OCI-LY1 (cell line): ENCODE measurements at regions not wholly inside any gene's neighbourhood (a gene's known extent, or its start where the extent isn't known, plus 50 kb on each side); places are given as distances from the start of the nearest gene placed in this dataset.

Experiments
- CTCF ChIP-seq: fragments of 200-600 bp; sonication (generic), shearing (Covaris generic); IDR thresholded peaks from 2 replicates; pipeline ENCODE4 v1.5.1; 2017; ENCODE audit warnings: mild to moderate bottlenecking, antibody characterized with exemption, low read length, moderate library complexity, mixed read lengths
- EZH2 ChIP-seq: fragments of 200-600 bp; sonication (generic), shearing (Covaris generic); IDR thresholded peaks from 2 replicates; pipeline ENCODE4 v1.8.0; 2017; ENCODE audit warnings: borderline replicate concordance, mixed run types, mild to moderate bottlenecking, antibody characterized with exemption, low read length, moderate library complexity, mixed read lengths

- TF ChIP-seq CTCF: no peak
- TF ChIP-seq EZH2: no peak
Measured at GRCh38 chr3:197606468-197606867, 50.7 kb upstream of the BDH1 start.
